ENCODE measurements at regions not wholly inside any gene's neighbourhood (a gene's known extent, or its start where the extent isn't known, plus 50 kb on each side); places are given as distances from the start of the nearest gene placed in this dataset.

GRCh38 chr3:102183186-102183585 lies 251.6 kb upstream of the ZPLD1 start:
- DNase-seq (ENCODE audit: low read depth in 2 of 2) = no peak

- no peak for DNase-seq (ENCODE audit: low read depth in 2 of 2)
These were observed 251.2 kb upstream of the ZPLD1 start for GRCh38 chr3:102183623-102184022.

GRCh38 chr3:102189541-102189940 lies 245.3 kb upstream of the ZPLD1 start:
- no peak for DNase-seq (ENCODE audit: low read depth in 2 of 2)

GRCh38 chr3:102189956-102190723 lies 244.7 kb upstream of the ZPLD1 start:
- DNase-seq (ENCODE audit: low read depth in 2 of 2) = no peak

- DNase-seq (ENCODE audit: low read depth in 2 of 2) = no peak
These were observed 242.2 kb upstream of the ZPLD1 start for GRCh38 chr3:102192575-102192974.

GRCh38 chr3:102193255-102193654 lies 241.6 kb upstream of the ZPLD1 start:
- no peak for DNase-seq (ENCODE audit: low read depth in 2 of 2)

- no peak for DNase-seq (ENCODE audit: low read depth in 2 of 2)
These were observed 240.8 kb upstream of the ZPLD1 start for GRCh38 chr3:102194001-102194400.

- DNase-seq (ENCODE audit: low read depth in 2 of 2) = no peak
These were observed 240.1 kb upstream of the ZPLD1 start for GRCh38 chr3:102194760-102195159.

GRCh38 chr3:102195198-102195948 lies 239.4 kb upstream of the ZPLD1 start:
- no peak for DNase-seq (ENCODE audit: low read depth in 2 of 2)

GRCh38 chr3:102200126-102200525 lies 234.7 kb upstream of the ZPLD1 start:
- DNase-seq (ENCODE audit: low read depth in 2 of 2) = no peak

GRCh38 chr3:102200560-102200959 lies 234.3 kb upstream of the ZPLD1 start:
- no peak for DNase-seq (ENCODE audit: low read depth in 2 of 2)

- DNase-seq (ENCODE audit: low read depth in 2 of 2) = no peak
These were observed 229.2 kb upstream of the ZPLD1 start for GRCh38 chr3:102205647-102206046.

- no peak for DNase-seq (ENCODE audit: low read depth in 2 of 2)
These were observed 228.2 kb upstream of the ZPLD1 start for GRCh38 chr3:102206511-102207031.

- no peak for DNase-seq (ENCODE audit: low read depth in 2 of 2)
These were observed 227.7 kb upstream of the ZPLD1 start for GRCh38 chr3:102207151-102207571.

GRCh38 chr3:102215166-102215565 lies 219.6 kb upstream of the ZPLD1 start:
- no peak for DNase-seq (ENCODE audit: low read depth in 2 of 2)

- DNase-seq (ENCODE audit: low read depth in 2 of 2) = no peak
These were observed 211.7 kb upstream of the ZPLD1 start for GRCh38 chr3:102223132-102223531.

- DNase-seq (ENCODE audit: low read depth in 2 of 2) = no peak
These were observed 210.6 kb upstream of the ZPLD1 start for GRCh38 chr3:102224171-102224570.

- DNase-seq (ENCODE audit: low read depth in 2 of 2) = no peak
These were observed 209.8 kb upstream of the ZPLD1 start for GRCh38 chr3:102225005-102225404.

- no peak for DNase-seq (ENCODE audit: low read depth in 2 of 2)
These were observed 209.2 kb upstream of the ZPLD1 start for GRCh38 chr3:102225407-102226132.

GRCh38 chr3:102226463-102226862 lies 208.4 kb upstream of the ZPLD1 start:
- DNase-seq (ENCODE audit: low read depth in 2 of 2) = no peak

- peak; percentile 42 to 68 for DNase-seq (ENCODE audit: low read depth in 2 of 2)
These were observed 205.7 kb upstream of the ZPLD1 start for GRCh38 chr3:102229062-102229655.

GRCh38 chr3:102230057-102230456 lies 204.8 kb upstream of the ZPLD1 start:
- DNase-seq (ENCODE audit: low read depth in 2 of 2) = no peak

Measured in stimulated activated CD4-positive, alpha-beta T cell treated with anti-CD3 and anti-CD28 coated beads, Interleukin-4, amount 100 ng/mL, for 48 hours (primary cell).